HepG2 (cell line): ENCODE measurements at regions not wholly inside any gene's neighbourhood (a gene's known extent, or its start where the extent isn't known, plus 50 kb on each side); places are given as distances from the start of the nearest gene placed in this dataset.

Source experiments
- RFXANK ChIP-seq: IDR thresholded peaks from 2 replicates; pipeline ENCODE4 v1.6.1; 2016
- ZNF317 ChIP-seq: sonication (generic); formaldehyde crosslinking; IDR thresholded peaks from 2 replicates; pipeline ENCODE4 v1.5.0; 2020; ENCODE audit warnings: mild to moderate bottlenecking, missing genetic modification reagents
- TF ChIP-seq, protein P1 (sequence below): sonication (generic); formaldehyde crosslinking; IDR thresholded peaks from 2 replicates; pipeline ENCODE4 v1.4.0; 2020; ENCODE audit warnings: missing genetic modification reagents

GRCh38 chr13:108104736-108105135 is 110.6 kb downstream of the LIG4 start:
- TF ChIP-seq, protein P1, sequence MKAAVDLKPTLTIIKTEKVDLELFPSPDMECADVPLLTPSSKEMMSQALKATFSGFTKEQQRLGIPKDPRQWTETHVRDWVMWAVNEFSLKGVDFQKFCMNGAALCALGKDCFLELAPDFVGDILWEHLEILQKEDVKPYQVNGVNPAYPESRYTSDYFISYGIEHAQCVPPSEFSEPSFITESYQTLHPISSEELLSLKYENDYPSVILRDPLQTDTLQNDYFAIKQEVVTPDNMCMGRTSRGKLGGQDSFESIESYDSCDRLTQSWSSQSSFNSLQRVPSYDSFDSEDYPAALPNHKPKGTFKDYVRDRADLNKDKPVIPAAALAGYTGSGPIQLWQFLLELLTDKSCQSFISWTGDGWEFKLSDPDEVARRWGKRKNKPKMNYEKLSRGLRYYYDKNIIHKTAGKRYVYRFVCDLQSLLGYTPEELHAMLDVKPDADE = no peak
- no peak for TF ChIP-seq ZNF317
- TF ChIP-seq RFXANK (CRISPR knock-in tag) = no peak
